ENCODE measurements at regions not wholly inside any gene's neighbourhood (a gene's known extent, or its start where the extent isn't known, plus 50 kb on each side); places are given as distances from the start of the nearest gene placed in this dataset.

GRCh38 chr6:101015541-101015940 lies 134.4 kb upstream of the ASCC3 start:
- Histone ChIP-seq H3K4me2 (ENCODE audit: insufficient read depth, low read length) (no peak overlapping the region), H3K4me1 (ENCODE audit: insufficient read depth, low read length) (no peaks in the 10 kb centered on the region), H3K27ac (ENCODE audit: low read depth, low read length) (no peak overlapping the region), H3K27me3 (ENCODE audit: insufficient read depth, low read length) (no peaks in the 10 kb centered on the region), H3K4me3 (ENCODE audit: insufficient read depth, low read length) (no peak overlapping the region), H2AFZ (ENCODE audit: low read length) (no peak overlapping the region), H4K20me1 (ENCODE audit: insufficient read depth, low read length) (no peaks in the 10 kb centered on the region), H3K36me3 (ENCODE audit: insufficient read depth, low read length) (no peaks in the 10 kb centered on the region), H3K9me3 (ENCODE audit: low read depth, low read length) (no peaks in the 10 kb centered on the region), H3K79me2 (ENCODE audit: insufficient read depth, low read length) (no peaks in the 10 kb centered on the region)
- no peak for DNase-seq (ENCODE audit: insufficient read length, low spot score, missing footprints)
- TF ChIP-seq, protein P1, sequence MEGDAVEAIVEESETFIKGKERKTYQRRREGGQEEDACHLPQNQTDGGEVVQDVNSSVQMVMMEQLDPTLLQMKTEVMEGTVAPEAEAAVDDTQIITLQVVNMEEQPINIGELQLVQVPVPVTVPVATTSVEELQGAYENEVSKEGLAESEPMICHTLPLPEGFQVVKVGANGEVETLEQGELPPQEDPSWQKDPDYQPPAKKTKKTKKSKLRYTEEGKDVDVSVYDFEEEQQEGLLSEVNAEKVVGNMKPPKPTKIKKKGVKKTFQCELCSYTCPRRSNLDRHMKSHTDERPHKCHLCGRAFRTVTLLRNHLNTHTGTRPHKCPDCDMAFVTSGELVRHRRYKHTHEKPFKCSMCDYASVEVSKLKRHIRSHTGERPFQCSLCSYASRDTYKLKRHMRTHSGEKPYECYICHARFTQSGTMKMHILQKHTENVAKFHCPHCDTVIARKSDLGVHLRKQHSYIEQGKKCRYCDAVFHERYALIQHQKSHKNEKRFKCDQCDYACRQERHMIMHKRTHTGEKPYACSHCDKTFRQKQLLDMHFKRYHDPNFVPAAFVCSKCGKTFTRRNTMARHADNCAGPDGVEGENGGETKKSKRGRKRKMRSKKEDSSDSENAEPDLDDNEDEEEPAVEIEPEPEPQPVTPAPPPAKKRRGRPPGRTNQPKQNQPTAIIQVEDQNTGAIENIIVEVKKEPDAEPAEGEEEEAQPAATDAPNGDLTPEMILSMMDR (IDR thresholded peaks at IDR 0.05; ENCODE audit: extremely low read depth, low read depth, low read length) = no peak

- no peaks in the 10 kb centered on the region for H3K79me2 ChIP-seq (ENCODE audit: insufficient read depth, low read length)
- no peaks in the 10 kb centered on the region for H4K20me1 ChIP-seq (ENCODE audit: insufficient read depth, low read length)
- TF ChIP-seq, protein P1 (IDR thresholded peaks at IDR 0.05; ENCODE audit: extremely low read depth, low read depth, low read length) = no peak
These were observed 135.0 kb upstream of the ASCC3 start for GRCh38 chr6:101016163-101016562.

DNA sequence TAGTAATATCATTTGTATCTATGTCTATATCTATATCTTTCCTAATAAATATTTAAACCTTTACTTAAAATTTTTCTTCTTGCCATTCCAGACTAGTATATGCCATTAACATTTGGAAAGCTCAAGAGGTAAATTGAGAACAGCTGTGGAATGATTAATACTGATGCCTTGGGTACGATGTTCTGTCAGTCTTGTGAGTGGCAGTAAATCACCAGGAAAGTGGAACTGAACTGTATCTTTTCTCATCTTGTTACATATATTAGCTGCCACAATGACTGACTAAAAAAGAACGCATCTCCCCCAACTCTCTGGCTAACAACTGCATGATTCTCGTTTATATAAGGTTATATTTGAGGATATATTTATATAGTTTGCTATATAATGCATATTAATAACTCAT lies 137.0 kb upstream of the ASCC3 start:
- H3K4me2 ChIP-seq (ENCODE audit: insufficient read depth, low read length) = no peak overlapping the region
- no peak overlapping the region for H3K4me3 ChIP-seq (ENCODE audit: insufficient read depth, low read length)
- no peaks in the 10 kb centered on the region for H3K36me3 ChIP-seq (ENCODE audit: insufficient read depth, low read length)
- H3K9me3 ChIP-seq (ENCODE audit: low read depth, low read length) = no peaks in the 10 kb centered on the region
- H3K79me2 ChIP-seq (ENCODE audit: insufficient read depth, low read length) = no peaks in the 10 kb centered on the region
- no peak for DNase-seq (ENCODE audit: insufficient read length, low spot score, missing footprints)
- H3K27me3 ChIP-seq (ENCODE audit: insufficient read depth, low read length) = no peaks in the 10 kb centered on the region
- TF ChIP-seq, protein P1 (IDR thresholded peaks at IDR 0.05; ENCODE audit: extremely low read depth, low read depth, low read length) = no peak
- no peak overlapping the region for H2AFZ ChIP-seq (ENCODE audit: low read length)
- H3K27ac ChIP-seq (ENCODE audit: low read depth, low read length) = no peak overlapping the region
- no peaks in the 10 kb centered on the region for H4K20me1 ChIP-seq (ENCODE audit: insufficient read depth, low read length)
- H3K4me1 ChIP-seq (ENCODE audit: insufficient read depth, low read length) = no peaks in the 10 kb centered on the region

More at GRCh38 chr6:101016163-101016562, 135.0 kb upstream of the ASCC3 start:
- Histone ChIP-seq H3K36me3 (ENCODE audit: insufficient read depth, low read length) (no peaks in the 10 kb centered on the region), H3K27me3 (ENCODE audit: insufficient read depth, low read length) (no peaks in the 10 kb centered on the region), H2AFZ (ENCODE audit: low read length) (no peak overlapping the region), H3K4me1 (ENCODE audit: insufficient read depth, low read length) (no peaks in the 10 kb centered on the region), H3K9me3 (ENCODE audit: low read depth, low read length) (no peaks in the 10 kb centered on the region), H3K27ac (ENCODE audit: low read depth, low read length) (no peak overlapping the region), H3K4me3 (ENCODE audit: insufficient read depth, low read length) (no peak overlapping the region), H3K4me2 (ENCODE audit: insufficient read depth, low read length) (no peak overlapping the region)
- DNase-seq (ENCODE audit: insufficient read length, low spot score, missing footprints) = no peak

GRCh38 chr6:101021504-101021903 lies 140.4 kb upstream of the ASCC3 start:
- no peak overlapping the region for H3K27ac ChIP-seq (ENCODE audit: low read depth, low read length)

More at GRCh38 chr6:101021504-101021903, 140.4 kb upstream of the ASCC3 start:
- Histone ChIP-seq H3K4me3 (ENCODE audit: insufficient read depth, low read length) (no peak overlapping the region), H4K20me1 (ENCODE audit: insufficient read depth, low read length) (no peaks in the 10 kb centered on the region), H3K9me3 (ENCODE audit: low read depth, low read length) (peaks cover 2% of the 10 kb centered on the region), H3K79me2 (ENCODE audit: insufficient read depth, low read length) (no peaks in the 10 kb centered on the region), H3K36me3 (ENCODE audit: insufficient read depth, low read length) (no peaks in the 10 kb centered on the region), H3K4me1 (ENCODE audit: insufficient read depth, low read length) (no peaks in the 10 kb centered on the region), H3K4me2 (ENCODE audit: insufficient read depth, low read length) (no peak overlapping the region), H3K27me3 (ENCODE audit: insufficient read depth, low read length) (no peaks in the 10 kb centered on the region), H2AFZ (ENCODE audit: low read length) (no peak overlapping the region)
- TF ChIP-seq, protein P1 (IDR thresholded peaks at IDR 0.05; ENCODE audit: extremely low read depth, low read depth, low read length) = no peak
- DNase-seq (ENCODE audit: insufficient read length, low spot score, missing footprints) = no peak
